NCI-H187 treated with DMSO at 0.1 percent for 48 hours (cell line): ENCODE measurements at regions not wholly inside any gene's neighbourhood (a gene's known extent, or its start where the extent isn't known, plus 50 kb on each side); places are given as distances from the start of the nearest gene placed in this dataset.

ENCODE experiments used
- DNase-seq: peaks from one replicate; lab custom pipeline; 2025; lab: John Stamatoyannopoulos, UW

- DNase-seq, result no peak
These were observed 606.6 kb upstream of the DPP6 start for GRCh38 chr7:153445641-153446040.

- no peak for DNase-seq
These were observed 605.7 kb upstream of the DPP6 start for GRCh38 chr7:153446490-153446889.

GRCh38 chr7:153447011-153447410, 605.2 kb upstream of the DPP6 start:
- no peak for DNase-seq

DNA sequence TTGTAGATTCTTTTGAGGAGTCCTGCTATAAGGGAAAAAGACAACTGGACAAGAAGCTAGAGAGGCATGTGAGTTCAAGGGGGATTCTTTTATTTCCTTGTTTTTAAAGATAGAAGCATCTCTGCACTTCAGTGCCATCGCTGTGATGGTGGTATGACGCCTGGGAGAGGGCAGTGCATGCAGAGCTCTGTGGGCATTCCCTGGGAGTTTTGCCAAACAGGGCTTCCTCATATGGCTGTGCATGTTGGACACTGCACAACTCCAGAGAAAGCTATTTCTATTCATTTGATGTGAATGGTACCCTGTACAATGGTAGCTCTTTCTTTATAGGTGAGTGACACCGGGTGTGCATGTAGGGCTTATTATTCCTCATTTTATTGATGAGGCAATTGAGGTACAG, 599.5 kb upstream of the DPP6 start:
- no peak for DNase-seq

- no peak for DNase-seq
These were observed 597.9 kb upstream of the DPP6 start for GRCh38 chr7:153454306-153454705.

- no peak for DNase-seq
These were observed 594.5 kb upstream of the DPP6 start for GRCh38 chr7:153457746-153458145.

DNA sequence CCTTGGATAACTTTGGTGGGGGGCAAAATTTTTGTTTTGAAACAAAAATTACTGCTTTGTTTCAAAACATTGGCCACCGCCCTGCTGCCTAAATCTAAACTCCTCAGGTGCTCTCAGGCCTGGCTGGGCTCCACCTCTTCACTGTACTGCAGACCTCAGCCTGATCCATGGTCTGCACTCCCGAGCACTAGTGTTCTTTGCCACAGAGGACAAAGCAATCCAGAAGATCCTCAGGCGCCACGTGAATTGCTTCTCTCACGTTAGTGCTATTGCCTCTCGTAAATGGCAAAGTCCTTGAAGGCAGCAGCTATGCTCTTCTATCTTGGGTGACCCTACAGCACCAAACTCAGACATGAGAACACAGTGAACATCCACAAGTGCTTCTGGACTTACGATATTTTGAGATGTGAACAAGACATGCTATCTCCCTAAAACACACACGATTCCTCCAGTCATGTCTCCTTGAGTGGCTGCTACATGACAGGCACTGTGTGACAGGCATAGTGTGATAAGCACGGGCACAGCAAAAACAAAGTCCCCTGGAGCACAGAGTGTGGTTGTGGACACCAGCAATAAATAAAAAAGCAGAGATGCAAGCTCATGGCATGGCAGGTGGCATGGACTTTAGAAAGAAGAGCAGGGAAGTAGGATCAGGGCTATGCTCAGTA, 582.1 kb upstream of the DPP6 start:
- DNase-seq, result no peak

GRCh38 chr7:153472516-153472915, 579.7 kb upstream of the DPP6 start:
- no peak for DNase-seq

DNA sequence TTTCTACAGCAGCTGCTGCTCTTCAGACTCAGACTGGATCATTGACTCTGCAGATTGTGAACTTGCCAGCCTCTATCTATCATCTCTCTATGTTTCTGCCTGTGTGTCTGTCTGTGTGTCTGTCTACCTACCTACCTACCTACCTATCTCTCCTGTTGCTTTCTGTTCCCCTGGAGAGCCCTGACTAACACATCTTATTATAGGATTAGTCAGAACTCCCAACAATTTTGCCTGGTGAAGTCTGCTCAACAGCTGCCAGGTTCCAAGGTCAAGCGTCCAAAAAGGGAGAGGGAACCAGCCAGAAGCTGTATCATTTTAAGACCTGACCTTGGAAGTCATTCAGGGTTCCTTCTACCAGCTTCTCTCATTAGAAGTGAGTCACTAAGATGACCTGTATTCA, 579.0 kb upstream of the DPP6 start:
- DNase-seq, result no peak

GRCh38 chr7:153475239-153475638, 577.0 kb upstream of the DPP6 start:
- no peak for DNase-seq

- no peak for DNase-seq
These were observed 576.0 kb upstream of the DPP6 start for GRCh38 chr7:153476166-153476565.

DNA sequence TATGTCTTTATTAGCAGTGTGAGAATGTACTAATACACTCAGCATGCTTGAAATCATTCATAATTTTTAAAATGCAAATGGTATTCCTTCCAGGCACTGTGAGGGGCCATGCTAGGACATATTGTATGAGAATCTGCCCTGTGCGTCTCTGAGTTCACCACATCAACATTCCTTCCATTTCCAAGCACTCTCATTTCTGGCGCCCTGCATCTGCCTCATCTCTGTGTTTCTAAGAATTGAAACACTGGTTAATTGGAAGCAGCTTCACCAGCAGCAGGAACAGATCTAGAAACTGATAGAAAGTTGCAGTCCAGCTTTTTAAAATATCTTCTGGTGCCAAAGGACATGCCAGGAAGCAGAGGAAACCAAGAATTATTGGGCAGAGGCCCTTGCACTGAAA, 555.9 kb upstream of the DPP6 start:
- no peak for DNase-seq

DNA sequence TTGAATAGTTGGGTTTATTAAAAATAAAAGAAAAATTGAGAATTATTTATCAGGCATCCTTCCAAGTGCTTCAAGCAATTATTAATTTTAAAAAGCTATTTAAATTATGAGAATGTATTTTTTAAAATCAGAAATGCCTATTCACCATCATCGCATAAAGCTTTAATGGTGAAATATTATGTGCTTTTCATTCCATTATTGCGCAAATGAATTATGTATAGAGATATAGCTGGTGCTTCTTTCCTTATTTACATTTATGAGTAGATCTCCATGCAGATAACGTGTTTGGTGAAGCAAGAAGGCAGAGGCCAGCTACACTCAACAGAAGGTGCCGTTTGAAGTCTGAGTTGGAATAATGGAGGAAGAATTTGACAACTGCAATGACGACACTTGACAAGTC, 549.1 kb upstream of the DPP6 start:
- DNase-seq, result no peak

DNA sequence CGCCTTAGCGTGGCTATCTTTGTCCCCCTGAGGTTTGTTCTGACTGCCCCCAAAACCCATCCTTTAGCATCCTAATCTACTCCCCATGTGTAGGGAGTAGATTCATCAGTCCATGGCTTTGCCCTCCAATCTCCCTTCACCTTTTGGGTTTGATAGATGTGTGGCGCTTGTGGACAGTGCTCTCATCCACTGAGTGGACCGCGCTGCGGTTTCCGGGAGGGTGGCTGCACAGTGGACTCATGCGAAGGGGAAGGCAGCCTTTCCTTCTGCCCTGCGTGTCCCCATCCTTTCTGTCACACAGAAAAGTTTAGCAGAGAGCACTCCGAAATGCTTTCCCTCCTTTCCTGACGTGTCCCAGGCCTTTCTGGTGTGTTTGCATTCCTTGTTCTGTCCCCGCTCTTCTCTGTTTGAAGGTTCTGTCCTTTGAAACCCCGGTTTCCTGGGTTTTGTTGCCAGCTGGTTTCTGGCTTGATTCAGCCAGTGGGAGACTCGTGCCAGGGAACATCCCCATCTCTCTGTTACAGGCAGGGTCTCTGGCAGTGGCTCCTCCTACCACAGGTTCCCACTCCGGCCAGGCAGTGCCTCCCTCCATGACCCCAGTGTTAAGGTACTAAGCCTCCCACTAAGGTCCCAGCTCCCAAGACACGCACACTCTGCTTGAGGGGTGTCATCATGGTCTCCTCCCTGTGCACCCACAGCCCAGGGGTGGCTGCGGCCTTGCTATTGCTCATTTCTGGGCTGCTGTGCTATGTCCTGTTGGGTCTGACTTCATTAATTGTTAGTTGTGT, 547.7 kb upstream of the DPP6 start:
- no peak for DNase-seq

- no peak for DNase-seq
These were observed 544.3 kb upstream of the DPP6 start for GRCh38 chr7:153507885-153508284.

DNA sequence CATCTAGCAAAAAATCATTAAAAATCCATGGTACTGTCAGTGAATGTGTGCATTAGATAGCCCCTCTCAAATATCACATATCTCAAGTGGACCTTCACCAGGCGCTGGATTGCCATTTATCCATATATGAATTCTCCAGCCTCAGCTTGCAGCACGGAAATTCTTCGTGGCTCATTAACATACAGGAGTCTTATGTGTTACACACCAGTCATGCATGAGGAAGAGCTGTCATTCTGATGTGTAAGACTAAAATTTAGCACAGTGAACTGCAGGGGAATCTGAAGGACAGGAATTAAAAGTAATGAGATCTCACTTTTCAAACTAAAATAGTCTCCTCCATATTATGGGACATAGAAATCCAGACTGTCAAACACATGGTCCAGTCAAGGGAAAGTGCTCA, 542.4 kb upstream of the DPP6 start:
- DNase-seq, result no peak

DNA sequence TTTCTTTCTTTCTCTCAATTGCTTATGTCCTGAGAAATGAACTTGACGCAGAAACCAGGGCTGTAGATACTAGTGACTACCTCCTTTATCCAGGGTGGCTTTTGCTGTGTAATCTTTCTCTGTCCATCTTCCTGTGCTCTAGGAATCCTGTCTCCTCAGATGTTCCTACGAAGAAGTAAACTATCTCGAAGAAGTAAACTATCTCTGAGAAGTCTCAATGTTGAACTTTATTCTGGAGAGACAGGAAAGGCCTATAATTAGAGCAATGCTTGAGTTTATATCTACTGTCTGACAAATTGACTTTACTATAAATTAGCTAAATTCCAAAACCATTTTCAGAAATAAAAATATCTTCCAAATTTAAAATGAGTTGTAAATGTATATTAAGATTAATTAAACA, 541.5 kb upstream of the DPP6 start:
- no peak for DNase-seq

- no peak for DNase-seq
These were observed 538.2 kb upstream of the DPP6 start for GRCh38 chr7:153514032-153514431.

- no peak for DNase-seq
These were observed 536.8 kb upstream of the DPP6 start for GRCh38 chr7:153515359-153515758.

- no peak for DNase-seq
These were observed 533.8 kb upstream of the DPP6 start for GRCh38 chr7:153518201-153518984.

GRCh38 chr7:153521370-153521769, 530.8 kb upstream of the DPP6 start:
- no peak for DNase-seq

GRCh38 chr7:153522261-153522660, 529.9 kb upstream of the DPP6 start:
- no peak for DNase-seq
